WTC11 (cell line): ENCODE measurements at regions not wholly inside any gene's neighbourhood (a gene's known extent, or its start where the extent isn't known, plus 50 kb on each side); places are given as distances from the start of the nearest gene placed in this dataset.

Source experiments
- GABPB1 ChIP-seq: sonication (generic); formaldehyde crosslinking; IDR thresholded peaks from 2 replicates; pipeline ENCODE4 v1.8.1; 2023; ENCODE audit warnings: mild to moderate bottlenecking, missing genetic modification reagents
- NFATC4 ChIP-seq: fragments of 250-450 bp; sonication (Bioruptor Pico); IDR thresholded peaks from 2 replicates; pipeline ENCODE4 v1.9.0; 2021; ENCODE audit warnings: mild to moderate bottlenecking
- NFYB ChIP-seq: sonication (generic); formaldehyde crosslinking; conservative IDR thresholded peaks from 2 replicates; pipeline ENCODE4 v1.8.0; 2022; ENCODE audit warnings: low read depth, missing genetic modification reagents
- ZNF219 ChIP-seq: sonication (generic); formaldehyde crosslinking; IDR thresholded peaks from 2 replicates; pipeline ENCODE4 v1.8.0; 2023; ENCODE audit warnings: missing genetic modification reagents, mild to moderate bottlenecking, borderline replicate concordance

GRCh38 chr3:124248471-124249028, 256.6 kb upstream of the ROPN1 start:
- no peak for TF ChIP-seq ZNF219 (CRISPR knock-in tag)
- TF ChIP-seq NFATC4 (CRISPR knock-in tag) = no peak
- no peak for TF ChIP-seq NFYB (CRISPR knock-in tag)
- TF ChIP-seq GABPB1 (CRISPR knock-in tag) = no peak
